Pulmonary artery endothelial cell (primary cell): ENCODE measurements at regions not wholly inside any gene's neighbourhood (a gene's known extent, or its start where the extent isn't known, plus 50 kb on each side); places are given as distances from the start of the nearest gene placed in this dataset.
"Not testable (repeated sequence)": the region's sequence is repeated elsewhere in the genome, so short reads cannot be mapped to it uniquely, and the experiment has no call there.

Experiments
- DNase-seq: peaks from one replicate; pipeline ENCODE4 v3.0.0-alpha.2; 2011; ENCODE audit warnings: low read depth, low spot score

GRCh38 chr5:12661617-12662370 lies 757.5 kb upstream of the CTNND2 start:
- no peak for DNase-seq

GRCh38 chr5:12660279-12661107 lies 756.2 kb upstream of the CTNND2 start:
- not testable (repeated sequence) for DNase-seq

GRCh38 chr5:12659686-12660085 lies 755.4 kb upstream of the CTNND2 start:
- DNase-seq = no peak

- no peak for DNase-seq
Measured at GRCh38 chr5:12658871-12659446, 754.7 kb upstream of the CTNND2 start.

- DNase-seq = not testable (repeated sequence)
Measured at GRCh38 chr5:12657914-12658474, 753.7 kb upstream of the CTNND2 start.

- no peak for DNase-seq
Measured at GRCh38 chr5:12655675-12656074, 751.4 kb upstream of the CTNND2 start.

- DNase-seq = no peak
Measured at GRCh38 chr5:12652201-12652600, 748.0 kb upstream of the CTNND2 start.

GRCh38 chr5:12648558-12648957 lies 744.3 kb upstream of the CTNND2 start:
- DNase-seq = no peak

- DNase-seq = no peak
Measured at GRCh38 chr5:12647613-12648012, 743.4 kb upstream of the CTNND2 start.

- DNase-seq = no peak
Measured at GRCh38 chr5:12645582-12645981, 741.3 kb upstream of the CTNND2 start.

GRCh38 chr5:12636209-12636608 lies 732.0 kb upstream of the CTNND2 start:
- DNase-seq = no peak

GRCh38 chr5:12626556-12626955 lies 722.3 kb upstream of the CTNND2 start:
- DNase-seq = no peak

GRCh38 chr5:12625667-12626263 lies 721.5 kb upstream of the CTNND2 start:
- no peak for DNase-seq

GRCh38 chr5:12624776-12625560 lies 720.7 kb upstream of the CTNND2 start:
- no peak for DNase-seq

- no peak for DNase-seq
Measured at GRCh38 chr5:12623408-12623807, 719.2 kb upstream of the CTNND2 start.

- no peak for DNase-seq
Measured at GRCh38 chr5:12616093-12616492, 711.8 kb upstream of the CTNND2 start.

GRCh38 chr5:12615141-12615820 lies 711.0 kb upstream of the CTNND2 start:
- DNase-seq = no peak

GRCh38 chr5:12614608-12615007 lies 710.4 kb upstream of the CTNND2 start:
- no peak for DNase-seq

GRCh38 chr5:12611132-12611531 lies 706.9 kb upstream of the CTNND2 start:
- DNase-seq = no peak

- not testable (repeated sequence) for DNase-seq
Measured at GRCh38 chr5:12607817-12608216, 703.6 kb upstream of the CTNND2 start.
